HAP-1 (cell line): ENCODE measurements at regions not wholly inside any gene's neighbourhood (a gene's known extent, or its start where the extent isn't known, plus 50 kb on each side); places are given as distances from the start of the nearest gene placed in this dataset.

Source experiments
- DNase-seq, 2 experiments: peaks; one replicate each; pipeline ENCODE4 v3.0.0-alpha.2; 2016 to 2020; ENCODE audit warnings: low spot score in 2 of 2
- H3K27me3 ChIP-seq: fragments of 250-450 bp; sonication (Bioruptor Pico); 2 replicates; pipeline ENCODE4 v1.5.1; 2020; ENCODE audit warnings: low read depth, mild to moderate bottlenecking, moderate library complexity
- H3K36me3 ChIP-seq: fragments of 250-450 bp; sonication (Bioruptor Pico); replicated peaks from 2 replicates; pipeline ENCODE4 v1.5.1; 2020; ENCODE audit warnings: mild to moderate bottlenecking
- H3K4me1 ChIP-seq: fragments of 250-450 bp; sonication (Bioruptor Pico); 2 replicates; pipeline ENCODE4 v1.5.1; 2020; ENCODE audit warnings: mild to moderate bottlenecking
- H3K4me3 ChIP-seq: fragments of 250-450 bp; sonication (Bioruptor Pico); 2 replicates; pipeline ENCODE4 v1.5.1; 2020; ENCODE audit warnings: mild to moderate bottlenecking, moderate library complexity
- H3K9me3 ChIP-seq: fragments of 250-450 bp; sonication (Bioruptor Pico); 2 replicates; pipeline ENCODE4 v1.5.1; 2020; ENCODE audit warnings: mild to moderate bottlenecking, moderate library complexity
- in situ Hi-C: fragments of 300-500 bp; cut with MboI; formaldehyde crosslinking; loops from 3 replicates; pipeline ENCODE4 v1.14.3; 2020; ENCODE audit warnings: low sequenced_read_pairs, inconsistent platforms, mixed read lengths

DNA sequence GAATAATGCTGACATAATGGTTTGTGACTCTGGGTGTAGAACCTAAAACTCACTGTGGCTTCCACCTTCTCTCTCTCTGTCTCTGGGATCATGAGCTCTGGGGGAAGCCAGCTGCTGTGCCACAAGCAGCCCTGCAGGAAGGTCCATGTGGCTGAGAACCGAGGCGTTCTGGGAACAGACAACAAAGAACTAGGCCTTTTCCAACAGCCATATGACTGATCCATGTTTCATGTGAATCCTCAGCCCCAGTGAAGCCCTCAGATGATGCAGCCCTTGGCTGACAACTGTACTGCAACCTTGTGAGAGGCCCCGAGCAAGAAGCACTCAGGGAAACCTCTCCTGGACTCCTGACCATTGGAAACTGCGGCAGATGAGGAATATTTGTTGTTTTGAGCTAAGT lies 56.6 kb downstream of the HLA-G start:
- in situ Hi-C loops, result no loop called here
- H3K27me3 ChIP-seq, result no peaks in the 10 kb centered on the region

DNA sequence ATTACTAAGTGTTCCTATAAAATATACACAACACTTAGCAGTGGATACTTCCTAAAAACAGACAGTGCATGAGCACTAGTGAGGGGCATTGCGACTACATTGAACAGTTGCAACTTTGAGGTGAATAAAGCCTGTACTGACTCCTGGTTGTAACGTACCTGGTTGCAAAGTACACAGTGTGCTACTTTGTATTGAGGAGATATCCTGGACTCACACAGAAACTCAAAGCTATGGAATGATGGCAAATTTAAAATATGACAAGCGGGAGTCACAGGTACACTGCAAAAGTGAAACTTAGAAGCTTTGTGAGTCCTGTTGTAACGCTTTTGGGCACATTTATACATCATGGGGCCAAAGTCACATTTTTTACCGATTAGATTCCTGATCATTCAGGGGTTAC lies 55.6 kb upstream of the HLA-A start:
- no peaks in the 10 kb centered on the region for H3K4me1 ChIP-seq
- DNase-seq, result no peak
- no peak overlapping the region for H3K4me3 ChIP-seq
- H3K27me3 ChIP-seq, result no peaks in the 10 kb centered on the region
- in situ Hi-C loops, result loop anchor here (5.0 kb wide), 1 partner anchor 56 kb away; the partner anchor contains the start of gene HLA-A
- H3K9me3 ChIP-seq, result no peaks in the 10 kb centered on the region
- no peaks in the 10 kb centered on the region for H3K36me3 ChIP-seq

More for the DNA sequence above, 56.6 kb downstream of the HLA-G start:
- no peak for DNase-seq
- Histone ChIP-seq H3K4me3 (no peak overlapping the region), H3K36me3 (no peaks in the 10 kb centered on the region), H3K4me1 (no peaks in the 10 kb centered on the region), H3K9me3 (no peaks in the 10 kb centered on the region)

DNA sequence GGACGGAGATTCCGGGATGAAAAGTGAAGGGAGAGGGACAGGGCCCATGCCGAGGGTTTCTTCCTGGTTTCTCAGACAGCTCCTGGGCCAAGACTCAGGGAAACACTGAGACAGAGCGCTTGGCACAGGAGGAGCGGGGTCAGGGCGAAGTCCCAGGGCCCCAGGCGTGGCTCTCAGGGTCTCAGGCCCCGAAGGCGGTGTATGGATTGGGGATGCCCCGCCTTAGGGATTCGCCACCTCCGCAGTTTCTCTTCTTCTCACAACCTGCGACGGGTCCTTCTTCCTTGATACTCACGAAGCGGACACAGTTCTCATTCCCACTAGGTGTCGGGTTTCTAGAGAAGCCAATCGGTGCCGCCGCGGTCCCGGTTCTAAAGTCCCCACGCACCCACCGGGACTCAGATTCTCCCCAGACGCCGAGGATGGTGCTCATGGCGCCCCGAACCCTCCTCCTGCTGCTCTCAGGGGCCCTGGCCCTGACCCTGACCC lies 55.0 kb upstream of the HLA-A start:
- Histone ChIP-seq H3K9me3 (no peaks in the 10 kb centered on the region), H3K36me3 (no peaks in the 10 kb centered on the region), H3K27me3 (no peaks in the 10 kb centered on the region), H3K4me3 (peak overlapping the region; percentile 23), H3K4me1 (no peaks in the 10 kb centered on the region)
- DNase-seq, result peak in 1 of 2 experiments; percentile 18
- in situ Hi-C loops, result loop anchor here (5.0 kb wide), 1 partner anchor 55 kb away; the partner anchor contains the start of gene HLA-A

DNA sequence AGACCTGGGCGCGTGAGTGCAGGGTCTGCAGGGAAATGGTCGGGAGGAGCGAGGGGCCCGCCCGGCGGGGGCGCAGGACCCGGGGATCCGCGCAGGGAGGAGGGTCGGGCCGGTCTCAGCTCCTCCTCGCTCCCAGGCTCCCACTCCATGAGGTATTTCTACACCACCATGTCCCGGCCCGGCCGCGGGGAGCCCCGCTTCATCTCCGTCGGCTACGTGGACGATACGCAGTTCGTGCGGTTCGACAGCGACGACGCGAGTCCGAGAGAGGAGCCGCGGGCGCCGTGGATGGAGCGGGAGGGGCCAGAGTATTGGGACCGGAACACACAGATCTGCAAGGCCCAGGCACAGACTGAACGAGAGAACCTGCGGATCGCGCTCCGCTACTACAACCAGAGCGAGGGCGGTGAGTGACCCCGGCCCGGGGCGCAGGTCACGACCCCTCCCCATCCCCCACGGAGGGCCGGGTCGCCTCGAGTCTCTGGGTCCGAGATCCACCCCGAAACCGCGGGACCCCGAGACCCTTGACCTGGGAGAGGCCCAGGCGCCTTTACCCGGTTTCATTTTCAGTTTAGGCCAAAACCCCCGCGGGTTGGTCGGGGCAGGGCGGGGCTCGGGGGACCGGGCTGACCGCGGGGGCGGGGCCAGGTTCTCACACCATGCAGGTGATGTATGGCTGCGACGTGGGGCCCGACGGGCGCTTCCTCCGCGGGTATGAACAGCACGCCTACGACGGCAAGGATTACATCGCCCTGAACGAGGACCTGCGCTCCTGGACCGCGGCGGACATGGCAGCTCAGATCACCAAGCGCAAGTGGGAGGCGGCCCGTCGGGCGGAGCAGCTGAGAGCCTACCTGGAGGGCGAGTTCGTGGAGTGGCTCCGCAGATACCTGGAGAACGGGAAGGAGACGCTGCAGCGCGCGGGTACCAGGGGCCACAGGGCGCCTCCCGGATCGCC lies 54.2 kb upstream of the HLA-A start:
- in situ Hi-C loops, result loop anchor here (5.0 kb wide), 1 partner anchor 54 kb away; the partner anchor contains the start of gene HLA-A
- no peaks in the 10 kb centered on the region for H3K9me3 ChIP-seq
- DNase-seq, result peak in 1 of 2 experiments; percentile 50
- H3K36me3 ChIP-seq, result no peaks in the 10 kb centered on the region
- H3K27me3 ChIP-seq, result no peaks in the 10 kb centered on the region
- no peaks in the 10 kb centered on the region for H3K4me1 ChIP-seq
- peak overlapping the region; percentile 23 for H3K4me3 ChIP-seq
